Liver (tissue), 7 donors: ENCODE measurements at regions not wholly inside any gene's neighbourhood (a gene's known extent, or its start where the extent isn't known, plus 50 kb on each side); places are given as distances from the start of the nearest gene placed in this dataset.

Experiments
- DNase-seq: peaks from one replicate; pipeline ENCODE4 v3.0.0-alpha.2; 2017; ENCODE audit warnings: low spot score
- H3K27ac ChIP-seq, 2 donors: one replicate each; pipeline ENCODE4 v1.7.0; 2013; ENCODE audit warnings: inconsistent platforms in 2 of 2, low read length in 2 of 2, control low read depth in 1 of 2, low read depth in 1 of 2, mild to moderate bottlenecking in 1 of 2
- H3K27me3 ChIP-seq, 4 donors: one replicate each; pipeline versions ENCODE4 v1.6.1 to v1.7.0; 2013; ENCODE audit warnings: low read length in 3 of 4, inconsistent platforms in 1 of 4, mild to moderate bottlenecking in 1 of 4, moderate library complexity in 1 of 4; ENCODE audit not compliant: control insufficient read depth in 4 of 4, insufficient read depth in 4 of 4
- H3K36me3 ChIP-seq, 4 donors: one replicate each; pipeline versions ENCODE4 v1.6.1 to v1.7.0; 2013; ENCODE audit warnings: low read length in 3 of 4, mild to moderate bottlenecking in 3 of 4, low read depth in 1 of 4, moderate library complexity in 1 of 4; ENCODE audit not compliant: control insufficient read depth in 4 of 4, insufficient read depth in 3 of 4
- H3K4me1 ChIP-seq, 4 donors: one replicate each; pipeline versions ENCODE4 v1.6.1 to v1.7.0; 2013; ENCODE audit warnings: low read length in 3 of 4, mild to moderate bottlenecking in 3 of 4, moderate library complexity in 1 of 4; ENCODE audit not compliant: control insufficient read depth in 4 of 4, insufficient read depth in 4 of 4
- H3K4me3 ChIP-seq, 3 donors: one replicate each; pipeline versions ENCODE4 v1.6.1 to v1.7.0; 2013; ENCODE audit warnings: low read length in 3 of 3, control low read depth in 1 of 3, low read depth in 1 of 3, mild to moderate bottlenecking in 1 of 3
- H3K9ac ChIP-seq, 2 donors: one replicate each; pipeline ENCODE4 v1.7.0; 2013; ENCODE audit warnings: low read length in 2 of 2, mild to moderate bottlenecking in 2 of 2, moderate library complexity in 2 of 2, control low read depth in 1 of 2, low read depth in 1 of 2
- H3K9me3 ChIP-seq, 4 donors: one replicate each; pipeline versions ENCODE4 v1.6.1 to v1.7.0; 2013; ENCODE audit warnings: low read length in 3 of 4; ENCODE audit not compliant: control insufficient read depth in 4 of 4
- ATF3 ChIP-seq: IDR thresholded peaks from 2 replicates; pipeline ENCODE4 v1.6.1; 2016; ENCODE audit warnings: antibody characterized with exemption
- EGR1 ChIP-seq, 2 donors: IDR thresholded peaks; 2 replicates each; pipeline ENCODE4 v1.6.1; 2016 to 2018; ENCODE audit warnings: antibody characterized with exemption in 2 of 2, low read depth in 2 of 2
- FOXA1 ChIP-seq: IDR thresholded peaks from 2 replicates; pipeline ENCODE4 v1.6.1; 2016; ENCODE audit warnings: antibody characterized with exemption
- FOXA2 ChIP-seq: IDR thresholded peaks from 2 replicates; pipeline ENCODE4 v1.6.1; 2016; ENCODE audit warnings: antibody characterized with exemption
- GABPA ChIP-seq, 2 donors: IDR thresholded peaks in 1 of 2; conservative IDR thresholded peaks in 1 of 2; 2 replicates each; pipeline ENCODE4 v1.6.1; 2016; ENCODE audit warnings: antibody characterized with exemption in 2 of 2, mild to moderate bottlenecking in 1 of 2, moderate library complexity in 1 of 2
- HNF4A ChIP-seq, 2 donors: conservative IDR thresholded peaks; 2 replicates each; pipeline ENCODE4 v1.6.1; 2016; ENCODE audit warnings: antibody characterized with exemption in 2 of 2, mild to moderate bottlenecking in 2 of 2
- JUND ChIP-seq, 2 donors: IDR thresholded peaks; 2 replicates each; pipeline ENCODE4 v1.6.1; 2016; ENCODE audit warnings: antibody characterized with exemption in 2 of 2
- MAX ChIP-seq: IDR thresholded peaks from 2 replicates; pipeline ENCODE4 v1.6.1; 2016; ENCODE audit warnings: antibody characterized with exemption
- NR2F2 ChIP-seq: IDR thresholded peaks from 2 replicates; pipeline ENCODE4 v1.6.1; 2016; ENCODE audit warnings: antibody characterized with exemption
- RAD21 ChIP-seq, 2 donors: IDR thresholded peaks; 2 replicates each; pipeline ENCODE4 v1.6.1; 2016; ENCODE audit warnings: antibody characterized with exemption in 2 of 2, mild to moderate bottlenecking in 2 of 2
- RXRA ChIP-seq, 2 donors: IDR thresholded peaks; 2 replicates each; pipeline ENCODE4 v1.6.1; 2017 to 2018; ENCODE audit warnings: antibody characterized with exemption in 2 of 2, mild to moderate bottlenecking in 1 of 2
- SP1 ChIP-seq: IDR thresholded peaks from 2 replicates; pipeline ENCODE4 v1.6.1; 2018; ENCODE audit warnings: antibody characterized with exemption, mild to moderate bottlenecking
- TAF1 ChIP-seq: conservative IDR thresholded peaks from 2 replicates; pipeline ENCODE4 v1.6.1; 2016; ENCODE audit warnings: antibody characterized with exemption, mild to moderate bottlenecking
- YY1 ChIP-seq: IDR thresholded peaks from 2 replicates; pipeline ENCODE4 v1.6.1; 2016; ENCODE audit warnings: antibody characterized with exemption, mild to moderate bottlenecking
- ZBTB33 ChIP-seq: IDR thresholded peaks from 2 replicates; pipeline ENCODE4 v1.6.1; 2016; ENCODE audit warnings: antibody characterized with exemption
- WGBS: extraction: QIAGEN DNeasy Blood & Tissue Kit; methylation state at CpG from one replicate; pipeline ENCODE4 v1.1.7; 2013; 5-methylcytosine and 5-hydroxymethylcytosine counted together
- donor health status: healthy.
- donor health status: healthy.
- donor health status: healthy.
- donor health status: healthy.

- no peak for TF ChIP-seq ZBTB33
- no peak for TF ChIP-seq RAD21 (IDR thresholded peaks at IDR 0.05)
- no peak for TF ChIP-seq SP1
- TF ChIP-seq NR2F2 = no peak
- TF ChIP-seq EGR1 (IDR thresholded peaks at IDR 0.05; ENCODE audit: low read depth in 2 of 2) = no peak
These were observed 459.8 kb upstream of the DIPK2B start (continued) for GRCh38 chrX:45660477-45660876.

- no peak overlapping the region for H3K27ac ChIP-seq
- no peaks in the 10 kb centered on the region for H3K36me3 ChIP-seq
- no peaks in the 10 kb centered on the region for H3K4me1 ChIP-seq
- DNase-seq = no peak
- TF ChIP-seq EGR1 (IDR thresholded peaks at IDR 0.05; ENCODE audit: low read depth in 2 of 2) (no peak), TAF1 (no peak), YY1 (no peak), ATF3 (no peak), GABPA (IDR thresholded peaks at IDR 0.05 in 1 of 2, conservative IDR thresholded peaks at IDR 0.05 in 1 of 2) (no peak), RXRA (IDR thresholded peaks at IDR 0.05) (no peak), ZBTB33 (no peak), RAD21 (IDR thresholded peaks at IDR 0.05) (no peak), NR2F2 (no peak), SP1 (no peak), FOXA1 (no peak), JUND (IDR thresholded peaks at IDR 0.05) (no peak), FOXA2 (no peak), HNF4A (conservative IDR thresholded peaks at IDR 0.05) (no peak)
- WGBS = 94% methylated on average over 4 of the region's 4 CpGs
- no peak overlapping the region for H3K9ac ChIP-seq
- H3K27me3 ChIP-seq = no peaks in the 10 kb centered on the region
- H3K4me3 ChIP-seq = no peak overlapping the region
- peaks cover 0 to 4% (median 0%) of the 10 kb centered on the region in 4 donors for H3K9me3 ChIP-seq
These were observed 432.7 kb upstream of the DIPK2B start for GRCh38 chrX:45633419-45633818.

GRCh38 chrX:45632506-45632905 lies 431.8 kb upstream of the DIPK2B start:
- no peaks in the 10 kb centered on the region for H3K4me1 ChIP-seq
- no peak for TF ChIP-seq MAX
- TF ChIP-seq JUND (IDR thresholded peaks at IDR 0.05) = no peak
- no peak overlapping the region for H3K27ac ChIP-seq
- no peak overlapping the region for H3K4me3 ChIP-seq
- 97% methylated on average over 17 of the region's 17 CpGs for WGBS
- H3K9ac ChIP-seq = no peak overlapping the region
- no peaks in the 10 kb centered on the region for H3K36me3 ChIP-seq
- DNase-seq = no peak
- H3K27me3 ChIP-seq = no peaks in the 10 kb centered on the region
- H3K9me3 ChIP-seq = peaks cover 0 to 4% (median 0%) of the 10 kb centered on the region in 4 donors
